CD8-positive, alpha-beta memory T cell (primary cell): ENCODE measurements at regions not wholly inside any gene's neighbourhood (a gene's known extent, or its start where the extent isn't known, plus 50 kb on each side); places are given as distances from the start of the nearest gene placed in this dataset.

Experiments used
- CTCF ChIA-PET: fragments of 350-600 bp; sonication (Branson Sonifier 250); formaldehyde crosslinking; loops from one replicate; lab custom pipeline; 2021; ENCODE audit warnings: antibody characterized with exemption; lab: Charles Lee
- POLR2A ChIA-PET: fragments of 350-600 bp; sonication (Branson Sonifier 250); formaldehyde crosslinking; loops from one replicate; lab custom pipeline; 2021; ENCODE audit warnings: antibody characterized with exemption; lab: Charles Lee
- DNase-seq, 5 donors: peaks; one replicate each; pipeline versions ENCODE4 v3.0.0 to v3.0.0-alpha.2; 2020 to 2022; ENCODE audit warnings: mixed read lengths in 1 of 5
- H3K27ac ChIP-seq: one replicate; pipeline ENCODE4 v1.7.0; 2013; ENCODE audit warnings: low read depth, mild to moderate bottlenecking, low read length, moderate library complexity
- H3K27me3 ChIP-seq: 2 replicates; pipeline ENCODE4 v1.7.0; 2013; ENCODE audit warnings: low read length, mild to moderate bottlenecking; ENCODE audit not compliant: insufficient read depth, poor library complexity, severe bottlenecking
- H3K36me3 ChIP-seq: 2 replicates; pipeline ENCODE4 v1.7.0; 2013; ENCODE audit warnings: mild to moderate bottlenecking, low read length, moderate library complexity; ENCODE audit not compliant: insufficient read depth
- H3K4me1 ChIP-seq: 2 replicates; pipeline ENCODE4 v1.7.0; 2013; ENCODE audit warnings: mild to moderate bottlenecking, low read length, moderate library complexity; ENCODE audit not compliant: insufficient read depth
- H3K4me3 ChIP-seq: 2 replicates; pipeline ENCODE4 v1.7.0; 2013; ENCODE audit warnings: mild to moderate bottlenecking, low read length
- H3K9me3 ChIP-seq: 2 replicates; pipeline ENCODE4 v1.7.0; 2013; ENCODE audit warnings: mild to moderate bottlenecking, low read length
- H3K27ac Mint-ChIP-seq, 8 donors: one replicate each; pipeline ENCODE4 v1.8.0; 2020 to 2021; ENCODE audit warnings: mixed read lengths in 8 of 8, mild to moderate bottlenecking in 6 of 8, inconsistent platforms in 3 of 8, moderate library complexity in 3 of 8
- H3K27me3 Mint-ChIP-seq, 2 donors: one replicate each; pipeline ENCODE4 v1.8.0; 2020 to 2021; ENCODE audit warnings: mixed read lengths in 2 of 2, mild to moderate bottlenecking in 1 of 2, moderate library complexity in 1 of 2
- H3K36me3 Mint-ChIP-seq, 3 donors: one replicate each; pipeline ENCODE4 v1.8.0; 2020 to 2021; ENCODE audit warnings: mixed read lengths in 3 of 3, inconsistent platforms in 1 of 3, mild to moderate bottlenecking in 1 of 3
- H3K4me1 Mint-ChIP-seq, 3 donors: one replicate each; pipeline ENCODE4 v1.8.0; 2020 to 2021; ENCODE audit warnings: mixed read lengths in 3 of 3, inconsistent platforms in 1 of 3, mild to moderate bottlenecking in 1 of 3
- H3K4me3 Mint-ChIP-seq, 7 donors: one replicate each; pipeline ENCODE4 v1.8.0; 2020 to 2021; ENCODE audit warnings: mixed read lengths in 7 of 7, mild to moderate bottlenecking in 6 of 7, moderate library complexity in 4 of 7, inconsistent platforms in 2 of 7
- H3K9me3 Mint-ChIP-seq, 5 donors: one replicate each; pipeline ENCODE4 v1.8.0; 2020 to 2022; ENCODE audit warnings: mixed read lengths in 5 of 5, mild to moderate bottlenecking in 3 of 5, moderate library complexity in 2 of 5, inconsistent platforms in 1 of 5

DNA sequence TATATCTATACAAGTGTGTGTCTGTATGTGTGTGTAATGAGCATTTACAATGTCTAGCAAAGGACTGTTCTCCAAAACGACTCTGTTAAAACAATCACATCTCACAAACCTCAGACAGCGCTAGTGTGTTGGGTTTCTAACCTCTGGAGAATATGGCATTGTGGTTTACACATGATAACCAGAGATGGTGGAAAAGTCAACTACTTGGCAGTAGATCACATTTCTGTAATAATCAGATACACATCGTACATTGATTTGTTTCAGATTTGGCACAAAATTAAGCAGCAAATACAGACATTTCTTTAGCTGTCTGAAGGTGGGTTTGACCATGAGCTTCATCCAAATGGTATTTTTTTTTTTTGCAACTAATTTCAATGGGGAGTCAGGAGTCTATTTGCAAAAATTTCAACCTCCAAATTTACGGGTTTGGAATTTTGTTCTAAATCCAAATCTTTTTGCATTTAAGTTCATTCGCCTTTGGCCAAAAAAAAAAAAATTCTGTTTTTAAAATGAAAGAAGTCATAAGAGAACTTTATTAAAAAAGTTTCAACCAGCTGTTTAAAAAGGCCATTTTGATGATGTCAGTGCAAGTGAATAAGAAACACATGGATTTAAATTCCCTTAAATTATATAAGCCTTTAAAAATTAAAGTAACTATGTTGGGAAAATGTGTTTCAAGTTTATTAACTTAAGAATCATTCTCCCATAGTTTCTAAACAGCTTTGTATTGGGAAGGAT lies 127.8 kb downstream of the TMEM26 start:
- Mint-ChIP-seq H3K9me3 (peaks cover 6 to 13% (median 11%) of the 10 kb centered on the region in 5 donors), H3K27me3 (peaks cover 0 to 4% of the 10 kb centered on the region in 2 donors), H3K4me3 (no peak overlapping the region), H3K4me1 (no peaks in the 10 kb centered on the region), H3K36me3 (no peaks in the 10 kb centered on the region), H3K27ac (no peak overlapping the region)
- ChIA-PET POLR2A (no interaction called here), CTCF (no interaction called here)
- no peaks in the 10 kb centered on the region for H3K9me3 ChIP-seq
- no peaks in the 10 kb centered on the region for H3K27me3 ChIP-seq
- H3K4me1 ChIP-seq, result no peaks in the 10 kb centered on the region
- H3K4me3 ChIP-seq, result no peak overlapping the region
- no peaks in the 10 kb centered on the region for H3K36me3 ChIP-seq
- DNase-seq, result no peak
- no peak overlapping the region for H3K27ac ChIP-seq

DNA sequence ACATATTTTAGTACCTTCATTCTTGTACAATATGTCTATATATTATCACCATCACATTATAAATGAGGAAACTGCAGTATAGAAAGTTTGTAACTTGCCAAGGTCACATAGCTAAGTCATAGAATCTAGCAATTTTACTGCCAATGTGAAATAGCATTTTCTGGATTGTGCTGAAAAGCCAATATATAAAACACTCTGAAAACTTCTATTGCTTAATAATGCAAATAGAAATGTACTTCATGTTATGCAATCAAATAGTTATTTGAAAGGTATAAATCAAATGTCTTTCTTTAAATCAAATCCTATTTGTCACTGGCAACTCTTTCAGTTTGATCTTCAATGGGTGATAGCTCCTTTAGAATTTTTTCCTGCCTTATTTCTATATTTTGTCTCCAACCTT lies 129.5 kb downstream of the TMEM26 start:
- ChIA-PET CTCF (no interaction called here), POLR2A (no interaction called here)
- Mint-ChIP-seq H3K27ac (no peak overlapping the region), H3K4me3 (no peak overlapping the region), H3K4me1 (no peaks in the 10 kb centered on the region), H3K9me3 (peaks cover 0 to 4% (median 3%) of the 10 kb centered on the region in 5 donors), H3K27me3 (peaks cover 2 to 4% of the 10 kb centered on the region in 2 donors), H3K36me3 (no peaks in the 10 kb centered on the region)
- H3K36me3 ChIP-seq, result no peaks in the 10 kb centered on the region
- H3K9me3 ChIP-seq, result no peaks in the 10 kb centered on the region
- H3K27ac ChIP-seq, result no peak overlapping the region
- no peaks in the 10 kb centered on the region for H3K4me1 ChIP-seq
- H3K4me3 ChIP-seq, result no peak overlapping the region
- DNase-seq, result no peak
- no peaks in the 10 kb centered on the region for H3K27me3 ChIP-seq

DNA sequence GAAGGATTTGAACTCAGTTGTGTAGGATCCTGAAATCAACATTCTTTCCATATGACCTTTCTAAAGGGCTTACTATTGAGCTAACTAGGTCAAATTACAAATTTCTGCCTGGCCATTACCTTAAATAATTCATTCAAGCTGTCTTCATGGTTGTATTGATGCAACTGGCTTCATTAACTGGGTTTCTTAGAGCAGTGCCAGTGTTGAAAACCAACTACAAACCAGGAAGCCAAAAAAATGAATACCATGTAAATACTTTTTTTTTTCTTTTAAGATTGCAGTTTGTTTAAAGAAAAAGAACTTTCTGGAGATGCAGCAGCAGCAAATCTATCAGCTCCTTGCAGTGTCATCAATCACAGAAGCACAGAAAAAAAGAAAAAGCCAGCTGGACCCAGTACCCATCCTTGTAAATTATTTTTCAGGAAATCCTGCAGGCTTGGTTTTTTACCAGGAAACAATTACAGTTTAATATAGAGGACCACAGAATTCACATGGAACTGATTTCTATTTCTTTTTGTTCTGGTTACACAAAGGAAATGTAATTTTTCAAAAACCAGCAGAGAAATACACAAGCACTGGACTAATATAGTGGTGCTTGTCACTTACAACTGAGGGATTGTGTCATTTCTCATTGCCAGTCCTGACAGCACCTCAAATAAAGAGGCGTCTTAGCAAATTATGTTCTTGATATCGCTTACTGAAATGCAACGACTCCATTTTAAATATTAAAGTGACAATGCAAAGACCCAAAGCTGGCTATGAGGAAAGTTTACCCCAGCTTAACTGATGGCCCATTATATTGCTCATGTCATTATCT lies 131.9 kb downstream of the TMEM26 start:
- Histone ChIP-seq H3K4me3 (no peak overlapping the region), H3K27me3 (no peaks in the 10 kb centered on the region), H3K27ac (no peak overlapping the region), H3K9me3 (no peaks in the 10 kb centered on the region), H3K36me3 (no peaks in the 10 kb centered on the region), H3K4me1 (no peaks in the 10 kb centered on the region)
- ChIA-PET CTCF (no interaction called here), POLR2A (no interaction called here)
- no peak overlapping the region for H3K27ac Mint-ChIP-seq
- H3K27me3 Mint-ChIP-seq, result peaks cover 2 to 4% of the 10 kb centered on the region in 2 donors
- DNase-seq, result no peak
- no peaks in the 10 kb centered on the region for H3K4me1 Mint-ChIP-seq
- no peaks in the 10 kb centered on the region for H3K9me3 Mint-ChIP-seq
- no peaks in the 10 kb centered on the region for H3K36me3 Mint-ChIP-seq
- no peak overlapping the region for H3K4me3 Mint-ChIP-seq

DNA sequence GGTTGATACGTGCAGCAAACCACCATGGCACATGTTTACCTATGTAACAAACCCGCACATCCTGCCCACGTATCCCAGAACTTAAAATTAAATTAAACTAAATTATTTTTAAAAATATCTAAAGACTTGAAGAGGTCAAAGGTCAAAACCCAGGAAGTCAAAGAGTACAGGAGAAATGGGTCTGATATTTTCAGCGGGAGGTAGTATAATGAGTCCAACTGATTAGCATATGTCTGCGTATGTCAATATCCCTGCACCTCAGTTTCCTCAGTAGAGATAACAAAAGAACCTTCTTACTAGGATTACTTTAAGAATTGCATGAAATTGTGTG lies 133.0 kb downstream of the TMEM26 start:
- no peak overlapping the region for H3K4me3 Mint-ChIP-seq
- no peaks in the 10 kb centered on the region for H3K36me3 Mint-ChIP-seq
- no peaks in the 10 kb centered on the region for H3K4me1 Mint-ChIP-seq
- H3K36me3 ChIP-seq, result no peaks in the 10 kb centered on the region
- no peaks in the 10 kb centered on the region for H3K27me3 ChIP-seq
- no peaks in the 10 kb centered on the region for H3K9me3 Mint-ChIP-seq
- no peaks in the 10 kb centered on the region for H3K9me3 ChIP-seq
- H3K27me3 Mint-ChIP-seq, result peaks cover 0 to 2% of the 10 kb centered on the region in 2 donors
- ChIA-PET POLR2A (no interaction called here), CTCF (no interaction called here)
- no peak overlapping the region for H3K27ac Mint-ChIP-seq
- no peak overlapping the region for H3K4me3 ChIP-seq
- no peak overlapping the region for H3K27ac ChIP-seq
- no peak for DNase-seq
- no peaks in the 10 kb centered on the region for H3K4me1 ChIP-seq

DNA sequence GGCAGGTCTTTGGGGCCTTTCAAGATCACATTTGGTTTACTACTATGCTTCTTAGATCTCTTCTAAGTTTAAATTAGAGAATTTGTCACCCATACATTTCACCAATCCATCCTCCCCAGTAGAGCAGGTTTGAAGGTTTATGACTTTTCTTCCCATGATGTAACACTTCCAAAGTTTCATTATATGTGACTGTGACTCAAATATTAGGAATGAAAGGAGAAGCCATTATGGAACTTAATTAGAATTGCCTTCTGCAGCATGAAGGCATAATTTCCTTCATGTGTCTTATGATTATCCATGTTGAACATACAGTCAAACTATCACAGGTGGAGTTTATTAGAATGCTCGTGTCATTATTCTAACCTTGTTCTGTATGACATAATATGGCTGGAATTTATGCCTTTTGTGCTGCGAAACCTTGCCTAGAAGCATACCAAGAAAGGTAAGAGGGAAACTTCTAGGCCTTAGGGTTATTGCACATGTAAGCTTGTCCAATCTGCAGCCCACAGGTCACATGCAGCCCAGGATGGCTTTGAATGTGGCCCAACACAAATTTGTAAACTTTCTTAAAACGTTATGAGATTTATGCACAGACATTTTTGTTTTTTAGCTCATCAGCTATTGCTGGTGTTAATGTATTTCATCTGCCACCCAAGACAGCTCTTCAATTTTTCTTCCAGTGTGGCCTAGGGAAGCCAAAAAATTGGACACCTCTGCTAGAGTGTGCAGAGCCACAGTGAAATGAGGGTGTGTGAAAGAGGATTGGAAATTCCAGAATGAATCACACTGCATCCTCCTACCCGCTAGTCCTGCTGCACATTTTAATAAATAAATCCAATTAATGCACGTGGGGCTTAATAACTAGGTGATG lies 133.6 kb downstream of the TMEM26 start:
- ChIA-PET CTCF (no interaction called here), POLR2A (no interaction called here)

DNA sequence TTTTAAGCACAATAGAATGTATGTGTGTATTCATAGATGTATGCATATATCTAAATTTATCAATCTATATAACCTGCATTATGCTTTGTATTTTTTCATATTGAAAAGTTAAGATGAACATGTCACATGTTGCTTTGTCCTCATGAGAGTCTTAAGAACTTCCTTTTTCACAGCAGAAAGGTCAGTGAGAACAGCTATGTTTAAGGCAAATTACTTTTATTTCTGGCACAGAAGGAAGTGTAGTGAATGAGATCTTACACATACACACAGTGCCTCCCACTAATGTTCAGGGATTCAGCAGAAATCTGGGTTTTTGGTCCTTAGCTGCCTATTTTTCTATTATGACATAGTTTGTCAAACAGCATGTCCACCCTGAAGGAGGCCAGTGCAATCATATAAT lies 134.8 kb downstream of the TMEM26 start:
- Mint-ChIP-seq H3K9me3 (no peaks in the 10 kb centered on the region), H3K27ac (peak overlapping the region in 1 of 8 donors; percentile 29), H3K4me1 (peaks cover 11 to 15% (median 13%) of the 10 kb centered on the region in 3 donors), H3K4me3 (no peak overlapping the region), H3K27me3 (peaks cover 0 to 2% of the 10 kb centered on the region in 2 donors), H3K36me3 (no peaks in the 10 kb centered on the region)
- Histone ChIP-seq H3K36me3 (no peaks in the 10 kb centered on the region), H3K9me3 (no peaks in the 10 kb centered on the region), H3K27me3 (no peaks in the 10 kb centered on the region), H3K27ac (no peak overlapping the region), H3K4me3 (no peak overlapping the region), H3K4me1 (peaks cover 2% of the 10 kb centered on the region)
- CTCF ChIA-PET, result no interaction called here
- POLR2A ChIA-PET, result no interaction called here
- no peak for DNase-seq

More for the DNA sequence above, 133.6 kb downstream of the TMEM26 start:
- peaks cover 0 to 2% of the 10 kb centered on the region in 2 donors for H3K27me3 Mint-ChIP-seq
- no peaks in the 10 kb centered on the region for H3K9me3 Mint-ChIP-seq
- H3K4me1 Mint-ChIP-seq, result peaks cover 2 to 3% (median 2%) of the 10 kb centered on the region in 3 donors
- Histone ChIP-seq H3K27ac (no peak overlapping the region), H3K9me3 (no peaks in the 10 kb centered on the region), H3K4me1 (no peaks in the 10 kb centered on the region), H3K36me3 (no peaks in the 10 kb centered on the region), H3K4me3 (no peak overlapping the region), H3K27me3 (no peaks in the 10 kb centered on the region)
- H3K27ac Mint-ChIP-seq, result no peak overlapping the region
- no peak overlapping the region for H3K4me3 Mint-ChIP-seq
- no peak for DNase-seq
- no peaks in the 10 kb centered on the region for H3K36me3 Mint-ChIP-seq

DNA sequence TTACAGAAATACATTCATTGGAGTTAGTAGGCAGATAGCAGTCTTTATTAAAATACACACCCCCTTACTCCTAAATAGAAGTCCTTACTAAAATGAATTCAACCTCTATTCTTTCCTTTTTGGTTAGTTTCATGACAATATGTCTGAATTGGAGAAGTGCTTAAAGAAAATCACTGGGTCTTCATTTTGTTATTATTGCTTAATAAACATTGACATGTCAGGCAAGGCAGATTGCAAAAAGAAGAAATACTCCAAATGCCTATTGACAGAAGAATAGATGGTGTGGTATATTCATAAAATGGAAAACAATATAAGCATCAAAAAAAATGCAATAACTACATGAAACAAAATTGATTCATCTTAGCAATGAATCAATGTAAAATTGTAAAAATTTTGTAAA lies 135.5 kb downstream of the TMEM26 start:
- Mint-ChIP-seq H3K4me1 (peaks cover 15 to 18% (median 16%) of the 10 kb centered on the region in 3 donors), H3K27me3 (peaks cover 0 to 2% of the 10 kb centered on the region in 2 donors), H3K9me3 (no peaks in the 10 kb centered on the region), H3K36me3 (no peaks in the 10 kb centered on the region), H3K4me3 (no peak overlapping the region), H3K27ac (no peak overlapping the region)
- Histone ChIP-seq H3K27ac (no peak overlapping the region), H3K36me3 (no peaks in the 10 kb centered on the region), H3K9me3 (no peaks in the 10 kb centered on the region), H3K27me3 (no peaks in the 10 kb centered on the region), H3K4me3 (no peak overlapping the region), H3K4me1 (peaks cover 4% of the 10 kb centered on the region)
- POLR2A ChIA-PET, result no interaction called here
- CTCF ChIA-PET, result no interaction called here
- DNase-seq, result no peak
